ENCODE measurements at regions not wholly inside any gene's neighbourhood (a gene's known extent, or its start where the extent isn't known, plus 50 kb on each side); places are given as distances from the start of the nearest gene placed in this dataset.

- Histone ChIP-seq H3K9me3 (no peaks in the 10 kb centered on the region), H3K27ac (no peak overlapping the region), H3K27me3 (no peaks in the 10 kb centered on the region), H3K4me3 (no peak overlapping the region), H3K36me3 (replicated peaks in 1 of 2; ENCODE audit: insufficient read depth in 1 of 2, low read depth in 2 of 2) (no peaks in the 10 kb centered on the region), H3K4me1 (no peaks in the 10 kb centered on the region)
- DNase-seq (no peak), ATAC-seq (no peak)
- intact Hi-C loops (cut with DNase I): no loop called here
- no peak for TF ChIP-seq CTCF (IDR thresholded peaks at IDR 0.05)
- no peak for TF ChIP-seq POLR2A (IDR thresholded peaks at IDR 0.05)
Observed at GRCh38 chr12:83343767-83344166, 657.1 kb downstream of the TMTC2 start.

- no peaks in the 10 kb centered on the region for H3K4me1 ChIP-seq
- no peak for TF ChIP-seq POLR2A (IDR thresholded peaks at IDR 0.05)
- TF ChIP-seq CTCF (IDR thresholded peaks at IDR 0.05): no peak
- H3K4me3 ChIP-seq: no peak overlapping the region
- H3K36me3 ChIP-seq (replicated peaks in 1 of 2; ENCODE audit: insufficient read depth in 1 of 2, low read depth in 2 of 2): no peaks in the 10 kb centered on the region
- H3K9me3 ChIP-seq: no peaks in the 10 kb centered on the region
- DNase-seq: no peak
- intact Hi-C loops (cut with DNase I): no loop called here
- H3K27me3 ChIP-seq: no peaks in the 10 kb centered on the region
- WGBS, 2 donors: 73 to 80% methylated on average over 2 of the region's 2 CpGs
- ATAC-seq: no peak
- no peak overlapping the region for H3K27ac ChIP-seq
Observed at GRCh38 chr12:83335748-83336147, 649.0 kb downstream of the TMTC2 start.

- intact Hi-C loops (cut with DNase I): no loop called here
- H3K4me1 ChIP-seq: no peaks in the 10 kb centered on the region
- H3K9me3 ChIP-seq: no peaks in the 10 kb centered on the region
- ATAC-seq (no peak), DNase-seq (no peak)
- no peaks in the 10 kb centered on the region for H3K36me3 ChIP-seq (replicated peaks in 1 of 2; ENCODE audit: insufficient read depth in 1 of 2, low read depth in 2 of 2)
- no peak for TF ChIP-seq CTCF (IDR thresholded peaks at IDR 0.05)
- no peak for TF ChIP-seq POLR2A (IDR thresholded peaks at IDR 0.05)
- no peaks in the 10 kb centered on the region for H3K27me3 ChIP-seq
- H3K4me3 ChIP-seq: no peak overlapping the region
- H3K27ac ChIP-seq: no peak overlapping the region
Observed at GRCh38 chr12:83326666-83327065, 640.0 kb downstream of the TMTC2 start.

- intact Hi-C loops (cut with DNase I): no loop called here
- Histone ChIP-seq H3K27ac (no peak overlapping the region), H3K27me3 (no peaks in the 10 kb centered on the region), H3K36me3 (replicated peaks in 1 of 2; ENCODE audit: insufficient read depth in 1 of 2, low read depth in 2 of 2) (no peaks in the 10 kb centered on the region), H3K9me3 (no peaks in the 10 kb centered on the region), H3K4me1 (no peaks in the 10 kb centered on the region), H3K4me3 (no peak overlapping the region)
- ATAC-seq: no peak
- no peak for DNase-seq
- TF ChIP-seq CTCF (IDR thresholded peaks at IDR 0.05) (no peak), POLR2A (IDR thresholded peaks at IDR 0.05) (no peak)
- 20 to 85% methylated on average over 1 of the region's 1 CpG for WGBS, 2 donors
Observed at GRCh38 chr12:83323866-83324265, 637.2 kb downstream of the TMTC2 start.

GRCh38 chr12:83322809-83323208 lies 636.1 kb downstream of the TMTC2 start:
- Histone ChIP-seq H3K9me3 (no peaks in the 10 kb centered on the region), H3K27me3 (no peaks in the 10 kb centered on the region), H3K36me3 (replicated peaks in 1 of 2; ENCODE audit: insufficient read depth in 1 of 2, low read depth in 2 of 2) (no peaks in the 10 kb centered on the region), H3K27ac (no peak overlapping the region), H3K4me1 (no peaks in the 10 kb centered on the region), H3K4me3 (no peak overlapping the region)
- TF ChIP-seq CTCF (IDR thresholded peaks at IDR 0.05) (no peak), POLR2A (IDR thresholded peaks at IDR 0.05) (no peak)
- intact Hi-C loops (cut with DNase I): no loop called here
- WGBS, 2 donors: 51 to 53% methylated on average over 2 of the region's 2 CpGs
- ATAC-seq: no peak
- no peak for DNase-seq
